A549 (cell line): ENCODE measurements at regions not wholly inside any gene's neighbourhood (a gene's known extent, or its start where the extent isn't known, plus 50 kb on each side); places are given as distances from the start of the nearest gene placed in this dataset.

ENCODE experiments used
- CTCF ChIP-seq: fragments of >200 bp; sonication (Bioruptor Twin); formaldehyde crosslinking; IDR thresholded peaks from 3 replicates; pipeline ENCODE4 v1.5.1; 2016
- EP300 ChIP-seq, 2 experiments: fragments of >200 bp; sonication (Bioruptor Twin); formaldehyde crosslinking; IDR thresholded peaks; 2 replicates in 1 of 2; 3 replicates in 1 of 2; pipeline ENCODE4 v1.6.1; 2016 to 2017
- KDM1A ChIP-seq: fragments of 200-600 bp; sonication (generic); IDR thresholded peaks from 2 replicates; pipeline ENCODE4 v1.6.1; 2016; ENCODE audit warnings: low read depth, mild to moderate bottlenecking
- MAFK ChIP-seq: fragments of 450-650 bp; IDR thresholded peaks from 2 replicates; pipeline ENCODE4 v1.6.1; 2014; ENCODE audit not compliant: partially characterized antibody
- MAX ChIP-seq: IDR thresholded peaks from 2 replicates; pipeline ENCODE4 v1.6.1; 2012
- PHF8 ChIP-seq: fragments of 200-600 bp; sonication (generic); IDR thresholded peaks from 2 replicates; pipeline ENCODE4 v1.6.1; 2016; ENCODE audit warnings: low read depth, mild to moderate bottlenecking, antibody characterized with exemption, moderate library complexity, borderline replicate concordance
- POLR2A ChIP-seq: IDR thresholded peaks from 2 replicates; pipeline ENCODE4 v1.6.1; 2012; ENCODE audit warnings: mild to moderate bottlenecking, low read length
- RFX5 ChIP-seq: fragments of 450-650 bp; IDR thresholded peaks from 2 replicates; pipeline ENCODE4 v1.7.1; 2014; ENCODE audit warnings: antibody characterized with exemption, mild to moderate bottlenecking, moderate library complexity
- ZC3H11A ChIP-seq: fragments of 450-650 bp; IDR thresholded peaks from 2 replicates; pipeline ENCODE4 v1.6.1; 2014; ENCODE audit warnings: antibody characterized with exemption, mild to moderate bottlenecking

- TF ChIP-seq RFX5 (no peak), ZC3H11A (no peak), CTCF (no peak), PHF8 (no peak), MAFK (no peak), EP300 (IDR thresholded peaks at IDR 0.05) (no peak), KDM1A (no peak), MAX (no peak), POLR2A (no peak)
These were observed 138.3 kb downstream of the TOMM20 start for GRCh38 chr1:234990328-234990675.
